Panc1 (cell line): ENCODE measurements at regions not wholly inside any gene's neighbourhood (a gene's known extent, or its start where the extent isn't known, plus 50 kb on each side); places are given as distances from the start of the nearest gene placed in this dataset.

ENCODE experiments used
- ATAC-seq: fragments of 200-7000 bp; cut with Tn5 transposase; 2 replicates; pipeline ENCODE4 v1.9.1; 2020; ENCODE audit warnings: mild to moderate bottlenecking, moderate library complexity
- BruUV-seq: library from RNA; stranded (reverse); fragments of 400-500 nt; replicated peaks from 2 replicates; lab custom pipeline; 2021; lab: Mats Ljungman, UMichigan
- CTCF ChIA-PET: fragments of 300-600 bp; sonication (Branson Sonifier 250); formaldehyde crosslinking; loops from one replicate; lab custom pipeline; 2022; ENCODE audit warnings: antibody characterized with exemption; lab: Charles Lee
- POLR2A ChIA-PET: fragments of 300-600 bp; sonication (Branson Sonifier 250); formaldehyde crosslinking; loops from one replicate; lab custom pipeline; 2022; ENCODE audit warnings: antibody characterized with exemption; lab: Charles Lee
- DNase-seq: peaks from one replicate; pipeline ENCODE4 v3.0.0-alpha.2; 2010; ENCODE audit warnings: low read depth, low spot score
- H3K27ac ChIP-seq: 2 replicates; pipeline ENCODE4 v1.5.1; 2011; ENCODE audit warnings: mild to moderate bottlenecking, low read length, inconsistent platforms
- H3K27me3 ChIP-seq: fragments of 200-500 bp; sonication (Bioruptor generic); 2 replicates; pipeline ENCODE4 v1.6.0; 2014; ENCODE audit warnings: low read length, inconsistent platforms; ENCODE audit not compliant: control insufficient read depth, insufficient read depth
- H3K36me3 ChIP-seq: fragments of 200-500 bp; sonication (Bioruptor generic); 2 replicates; pipeline ENCODE4 v1.5.1; 2014; ENCODE audit warnings: inconsistent platforms, mild to moderate bottlenecking, low read length, moderate library complexity; ENCODE audit not compliant: control insufficient read depth, insufficient read depth
- H3K4me1 ChIP-seq: 2 replicates; pipeline ENCODE4 v1.5.1; 2011; ENCODE audit warnings: inconsistent platforms, mild to moderate bottlenecking, low read length, moderate library complexity; ENCODE audit not compliant: control insufficient read depth, insufficient read depth
- H3K4me3 ChIP-seq, 2 experiments: 2 replicates each; pipeline ENCODE4 v1.5.1; 2011 to 2012; ENCODE audit warnings: low read depth in 2 of 2, low read length in 2 of 2, mild to moderate bottlenecking in 2 of 2, inconsistent platforms in 1 of 2, moderate library complexity in 1 of 2
- H3K9me3 ChIP-seq: fragments of 200-500 bp; sonication (Bioruptor generic); 2 replicates; pipeline ENCODE4 v1.5.1; 2014; ENCODE audit warnings: low read depth, mild to moderate bottlenecking, inconsistent platforms, low read length, moderate library complexity; ENCODE audit not compliant: control insufficient read depth, insufficient read depth
- CTCF ChIP-seq: fragments of 450-650 bp; IDR thresholded peaks from 2 replicates; pipeline ENCODE4 v1.5.1; 2017; ENCODE audit warnings: mild to moderate bottlenecking
- POLR2AphosphoS5 ChIP-seq: IDR thresholded peaks from 2 replicates; pipeline ENCODE4 v1.6.1; 2012; ENCODE audit warnings: mild to moderate bottlenecking, low read depth, low read length, moderate library complexity
- REST ChIP-seq, 2 experiments: IDR thresholded peaks; 2 replicates each; pipeline ENCODE4 v1.6.1; 2011 to 2012; ENCODE audit warnings: low read depth in 2 of 2, control low read depth in 1 of 2, low read length in 1 of 2, mild to moderate bottlenecking in 1 of 2, moderate library complexity in 1 of 2; ENCODE audit not compliant: insufficient read depth in 1 of 2
- SIN3A ChIP-seq: IDR thresholded peaks from 2 replicates; pipeline ENCODE4 v1.6.1; 2012; ENCODE audit warnings: low read depth, mild to moderate bottlenecking, low read length, moderate library complexity, borderline replicate concordance; ENCODE audit not compliant: insufficient read depth
- TCF7L2 ChIP-seq: IDR thresholded peaks from 2 replicates; pipeline ENCODE4 v1.6.1; 2011; ENCODE audit warnings: mild to moderate bottlenecking, low read depth, low read length, inconsistent platforms
- in situ Hi-C: cut with HindIII; loops from 2 replicates; pipeline ENCODE4 v1.10.0; 2016; ENCODE audit warnings: low sequenced_read_pairs, low pct_unique_long_range_greater_than_20kb
- intact Hi-C: fragments of 100-400 bp; cut with micrococcal nuclease; formaldehyde crosslinking; loops from one replicate; pipeline ENCODE4 v1.10.0; 2022; ENCODE audit not compliant: unreplicated experiment

DNA sequence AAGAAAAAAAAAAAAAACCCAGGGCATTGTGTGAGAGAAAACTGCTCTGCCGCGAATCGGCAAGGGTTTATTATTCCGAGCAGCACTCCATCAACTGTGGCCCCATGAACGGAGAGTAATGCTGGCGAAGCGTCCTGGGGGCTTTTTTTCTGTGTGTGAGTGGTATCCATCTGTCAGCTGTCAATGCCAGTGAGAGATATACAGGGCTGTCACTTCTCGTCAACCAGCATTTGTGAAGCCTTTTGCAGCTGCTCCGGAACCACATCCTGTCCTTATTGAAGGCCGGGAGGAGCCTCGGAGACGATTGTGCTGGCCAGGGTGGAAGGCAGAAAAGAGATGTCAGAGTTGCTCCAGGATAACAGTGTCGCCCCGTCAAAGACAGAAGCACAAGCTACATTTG lies 356.9 kb upstream of the SMIM21 start:
- H3K4me3 ChIP-seq, result no peak overlapping the region
- no peaks in the 10 kb centered on the region for H3K36me3 ChIP-seq
- no peak for DNase-seq
- CTCF ChIA-PET, result no interaction called here
- intact Hi-C loops (no loop called here), in situ Hi-C loops (no loop called here)
- no TSS peak for BruUV-seq
- no peaks in the 10 kb centered on the region for H3K9me3 ChIP-seq
- H3K27ac ChIP-seq, result no peak overlapping the region
- ATAC-seq, result 0 out of 2 replicates have a peak, but pooled peaks have one; percentile 31
- POLR2A ChIA-PET, result no interaction called here
- no peaks in the 10 kb centered on the region for H3K4me1 ChIP-seq
- H3K27me3 ChIP-seq, result peaks cover 24% of the 10 kb centered on the region
- no peak for TF ChIP-seq REST (IDR thresholded peaks at IDR 0.05; ENCODE audit: insufficient read depth in 1 of 2, low read depth in 2 of 2, low read length in 1 of 2)

GRCh38 chr18:75783566-75784281 lies 356.2 kb upstream of the SMIM21 start:
- ATAC-seq (no peak), DNase-seq (no peak)
- BruUV-seq, result no TSS peak
- H3K27me3 ChIP-seq, result peaks cover 25% of the 10 kb centered on the region
- intact Hi-C loops (no loop called here), in situ Hi-C loops (no loop called here)
- POLR2A ChIA-PET, result no interaction called here
- no peak overlapping the region for H3K4me3 ChIP-seq
- CTCF ChIA-PET, result no interaction called here
- TF ChIP-seq CTCF, result no peak
- no peak for TF ChIP-seq TCF7L2
- no peak for TF ChIP-seq POLR2AphosphoS5
- TF ChIP-seq SIN3A, result no peak
- no peak for TF ChIP-seq REST (IDR thresholded peaks at IDR 0.05; ENCODE audit: insufficient read depth in 1 of 2, low read depth in 2 of 2, low read length in 1 of 2)
- no peaks in the 10 kb centered on the region for H3K36me3 ChIP-seq
- no peak overlapping the region for H3K27ac ChIP-seq
- H3K4me1 ChIP-seq, result no peaks in the 10 kb centered on the region
- H3K9me3 ChIP-seq, result no peaks in the 10 kb centered on the region
